DND-41 (cell line): ENCODE measurements at regions not wholly inside any gene's neighbourhood (a gene's known extent, or its start where the extent isn't known, plus 50 kb on each side); places are given as distances from the start of the nearest gene placed in this dataset.

Experiments
- ATAC-seq: fragments of 200-7000 bp; cut with Tn5 transposase; 3 replicates; pipeline ENCODE4 v1.9.1; 2021; ENCODE audit warnings: low read depth; ENCODE audit not compliant: insufficient read depth
- DNase-seq: peaks from one replicate; pipeline ENCODE4 v3.0.0-alpha.2; 2020
- H2AFZ ChIP-seq: 2 replicates; pipeline ENCODE4 v1.6.0; 2012; ENCODE audit warnings: low read depth, low read length
- H3K27ac ChIP-seq: 2 replicates; pipeline ENCODE4 v1.5.1; 2012; ENCODE audit warnings: low read length, inconsistent platforms
- H3K27me3 ChIP-seq: fragments of 200-600 bp; sonication (generic); 2 replicates; pipeline ENCODE4 v1.6.0; 2012; ENCODE audit warnings: low read length, mild to moderate bottlenecking, inconsistent platforms; ENCODE audit not compliant: insufficient read depth, poor library complexity
- H3K36me3 ChIP-seq: 2 replicates; pipeline ENCODE4 v1.5.1; 2012; ENCODE audit warnings: low read length, inconsistent platforms; ENCODE audit not compliant: insufficient read depth
- H3K4me1 ChIP-seq: 2 replicates; pipeline ENCODE4 v1.5.1; 2012; ENCODE audit warnings: mild to moderate bottlenecking, low read length; ENCODE audit not compliant: insufficient read depth
- H3K4me2 ChIP-seq: 2 replicates; pipeline ENCODE4 v1.6.0; 2012; ENCODE audit warnings: mild to moderate bottlenecking, moderate library complexity, low read length, inconsistent platforms; ENCODE audit not compliant: insufficient read depth
- H3K4me3 ChIP-seq, 2 experiments: fragments of 200-600 bp in 1 of 2; shearing (Covaris generic) in 1 of 2; 2 replicates each; pipeline ENCODE4 v1.5.1; 2012 to 2016; ENCODE audit warnings: inconsistent platforms in 2 of 2, low read length in 2 of 2, mild to moderate bottlenecking in 2 of 2, low read depth in 1 of 2, moderate library complexity in 1 of 2
- H3K79me2 ChIP-seq: 2 replicates; pipeline ENCODE4 v1.6.0; 2012; ENCODE audit warnings: low read length, inconsistent platforms; ENCODE audit not compliant: insufficient read depth
- H3K9ac ChIP-seq: 2 replicates; pipeline ENCODE4 v1.6.0; 2012; ENCODE audit warnings: low read depth, mild to moderate bottlenecking, inconsistent platforms, low read length, moderate library complexity
- H3K9me3 ChIP-seq: 2 replicates; pipeline ENCODE4 v1.5.1; 2012; ENCODE audit warnings: low read length, moderate library complexity, mild to moderate bottlenecking, inconsistent platforms; ENCODE audit not compliant: insufficient read depth, severe bottlenecking
- H4K20me1 ChIP-seq: 2 replicates; pipeline ENCODE4 v1.6.0; 2012; ENCODE audit warnings: low read length; ENCODE audit not compliant: insufficient read depth
- EZH2 ChIP-seq: IDR thresholded peaks from 3 replicates; pipeline ENCODE4 v1.6.1; 2012; ENCODE audit warnings: borderline replicate concordance, low read depth, mild to moderate bottlenecking, moderate library complexity, low read length, inconsistent platforms; ENCODE audit not compliant: severe bottlenecking
- TF ChIP-seq, protein P1 (sequence below): IDR thresholded peaks from 2 replicates; pipeline ENCODE4 v1.5.1; 2012; ENCODE audit warnings: borderline replicate concordance, low read length, moderate library complexity, mild to moderate bottlenecking; ENCODE audit not compliant: poor library complexity, severe bottlenecking; ENCODE audit errors: extremely low read depth

DNA sequence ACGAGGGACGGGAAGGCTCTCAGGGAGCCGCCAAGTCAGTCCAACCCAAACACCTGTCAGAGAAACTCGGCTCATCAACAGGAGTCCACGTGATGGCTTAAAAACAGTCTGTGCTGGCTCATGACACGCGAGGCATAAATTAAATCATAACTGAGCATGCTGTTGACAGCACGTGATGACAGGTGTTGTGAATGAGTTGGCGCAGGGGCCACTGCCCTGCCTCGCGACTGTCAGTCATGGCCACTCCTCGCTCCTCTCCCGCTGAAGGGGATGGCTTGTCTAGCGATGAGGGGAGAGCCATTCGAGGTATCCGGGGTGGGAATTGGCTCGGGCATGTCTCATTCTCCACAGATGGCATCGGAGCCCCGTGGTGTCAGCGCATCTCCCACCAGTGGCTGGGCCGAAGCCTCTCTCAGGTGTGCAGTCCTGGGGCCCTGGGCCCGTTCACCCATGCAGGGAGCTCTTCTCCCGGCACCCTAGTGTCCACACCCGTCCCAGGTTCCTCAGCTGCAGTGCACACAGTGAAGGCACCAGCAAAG, 313.3 kb downstream of the BMP7 start:
- no peak overlapping the region for H3K9ac ChIP-seq
- H3K4me2 ChIP-seq = no peak overlapping the region
- ATAC-seq = no peak
- no peak overlapping the region for H3K27ac ChIP-seq
- no peaks in the 10 kb centered on the region for H3K9me3 ChIP-seq
- H4K20me1 ChIP-seq = no peaks in the 10 kb centered on the region
- H3K36me3 ChIP-seq = no peaks in the 10 kb centered on the region
- H3K4me1 ChIP-seq = no peaks in the 10 kb centered on the region
- no peak for DNase-seq
- H3K27me3 ChIP-seq = peaks cover 6% of the 10 kb centered on the region
- H3K4me3 ChIP-seq = no peak overlapping the region
- H3K79me2 ChIP-seq = no peaks in the 10 kb centered on the region
- TF ChIP-seq, protein P1, sequence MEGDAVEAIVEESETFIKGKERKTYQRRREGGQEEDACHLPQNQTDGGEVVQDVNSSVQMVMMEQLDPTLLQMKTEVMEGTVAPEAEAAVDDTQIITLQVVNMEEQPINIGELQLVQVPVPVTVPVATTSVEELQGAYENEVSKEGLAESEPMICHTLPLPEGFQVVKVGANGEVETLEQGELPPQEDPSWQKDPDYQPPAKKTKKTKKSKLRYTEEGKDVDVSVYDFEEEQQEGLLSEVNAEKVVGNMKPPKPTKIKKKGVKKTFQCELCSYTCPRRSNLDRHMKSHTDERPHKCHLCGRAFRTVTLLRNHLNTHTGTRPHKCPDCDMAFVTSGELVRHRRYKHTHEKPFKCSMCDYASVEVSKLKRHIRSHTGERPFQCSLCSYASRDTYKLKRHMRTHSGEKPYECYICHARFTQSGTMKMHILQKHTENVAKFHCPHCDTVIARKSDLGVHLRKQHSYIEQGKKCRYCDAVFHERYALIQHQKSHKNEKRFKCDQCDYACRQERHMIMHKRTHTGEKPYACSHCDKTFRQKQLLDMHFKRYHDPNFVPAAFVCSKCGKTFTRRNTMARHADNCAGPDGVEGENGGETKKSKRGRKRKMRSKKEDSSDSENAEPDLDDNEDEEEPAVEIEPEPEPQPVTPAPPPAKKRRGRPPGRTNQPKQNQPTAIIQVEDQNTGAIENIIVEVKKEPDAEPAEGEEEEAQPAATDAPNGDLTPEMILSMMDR = no peak
- no peak for TF ChIP-seq EZH2
- H2AFZ ChIP-seq = no peak overlapping the region

DNA sequence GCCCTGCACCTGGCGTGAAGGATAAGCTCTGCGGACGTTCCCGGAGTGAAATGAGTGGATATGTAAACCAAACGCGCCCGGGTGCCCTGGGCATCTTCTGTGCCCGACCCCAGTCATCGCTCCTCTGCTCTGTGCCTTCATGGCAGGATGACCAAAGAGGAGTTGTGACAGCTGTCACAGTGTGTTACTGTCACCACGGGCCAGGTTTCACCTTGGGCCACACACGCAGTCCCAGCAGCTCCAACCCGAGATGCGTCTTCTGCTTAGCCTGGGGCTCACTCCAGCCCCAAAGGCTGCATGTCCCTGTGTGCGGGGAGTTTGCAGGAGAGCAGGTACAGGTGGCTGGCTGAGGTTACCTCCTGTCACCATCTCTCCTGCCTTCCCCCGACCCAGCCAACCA, 311.6 kb downstream of the BMP7 start:
- H4K20me1 ChIP-seq = 0 out of 2 replicates have a peak, but pooled peaks cover 3% of the 10 kb centered on the region
- no peaks in the 10 kb centered on the region for H3K4me1 ChIP-seq
- DNase-seq (no peak), ATAC-seq (no peak)
- peaks cover 7% of the 10 kb centered on the region for H3K27me3 ChIP-seq
- no peaks in the 10 kb centered on the region for H3K36me3 ChIP-seq
- no peaks in the 10 kb centered on the region for H3K9me3 ChIP-seq
- no peaks in the 10 kb centered on the region for H3K79me2 ChIP-seq
- H3K4me2 ChIP-seq = no peak overlapping the region
- no peak overlapping the region for H3K4me3 ChIP-seq
- H2AFZ ChIP-seq = no peak overlapping the region
- no peak overlapping the region for H3K27ac ChIP-seq
- H3K9ac ChIP-seq = no peak overlapping the region
- TF ChIP-seq, protein P1 = no peak
- TF ChIP-seq EZH2 = no peak

DNA sequence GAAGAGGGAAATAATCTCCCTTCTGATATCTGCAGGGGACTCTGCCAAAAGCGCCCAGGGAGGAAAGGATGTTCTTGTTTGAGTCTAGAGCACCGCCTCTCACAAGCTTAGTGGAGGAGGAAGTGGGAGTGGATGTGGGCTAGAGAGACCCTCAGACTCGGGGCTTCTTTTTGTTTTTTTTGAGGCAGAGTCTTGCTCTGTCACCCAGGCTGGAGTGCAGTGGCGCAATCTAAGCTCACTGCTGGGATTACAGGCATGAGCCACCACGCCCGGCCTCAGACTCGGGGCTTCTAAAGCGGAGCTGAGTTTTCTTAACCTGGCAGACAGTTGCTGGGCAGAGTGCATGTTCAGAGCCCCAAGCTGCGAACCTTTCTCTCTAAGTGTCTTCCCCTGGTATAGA, 310.8 kb downstream of the BMP7 start:
- Histone ChIP-seq H3K36me3 (no peaks in the 10 kb centered on the region), H3K4me3 (no peak overlapping the region), H3K9me3 (no peaks in the 10 kb centered on the region), H3K9ac (no peak overlapping the region), H3K79me2 (no peaks in the 10 kb centered on the region), H3K4me1 (no peaks in the 10 kb centered on the region), H3K4me2 (no peak overlapping the region), H3K27me3 (peaks cover 13% of the 10 kb centered on the region), H2AFZ (no peak overlapping the region), H3K27ac (no peak overlapping the region), H4K20me1 (0 out of 2 replicates have a peak, but pooled peaks cover 3% of the 10 kb centered on the region)
- TF ChIP-seq EZH2 = no peak
- TF ChIP-seq, protein P1 = no peak
- no peak for DNase-seq
- peak; percentile 42; the same call in 1 of the 3 replicates for ATAC-seq
